HEK293 (cell line): ENCODE measurements at regions not wholly inside any gene's neighbourhood (a gene's known extent, or its start where the extent isn't known, plus 50 kb on each side); places are given as distances from the start of the nearest gene placed in this dataset.
A peak's percentile ranks its signal among the peaks of the same experiment; 100 is the strongest.

ENCODE experiments used
- CTCF ChIA-PET: fragments of 350-600 bp; formaldehyde crosslinking; extraction: SDS; loops from one replicate; lab custom pipeline; 2021; ENCODE audit warnings: antibody characterized with exemption; lab: Yijun Ruan, JAX
- POLR2A ChIA-PET: fragments of 300-600 bp; formaldehyde crosslinking; extraction: SDS; loops from one replicate; lab custom pipeline; 2020; ENCODE audit warnings: antibody characterized with exemption, inconsistent platforms; lab: Yijun Ruan, JAX
- H3K27ac ChIP-seq: fragments of 200-500 bp; sonication (Bioruptor generic); 2 replicates; pipeline ENCODE4 v1.5.1; 2014; ENCODE audit warnings: low read depth, low read length, control low read depth, inconsistent platforms; ENCODE audit errors: extremely low read depth
- H3K36me3 ChIP-seq, 2 experiments: fragments of 200-500 bp in 1 of 2; sonication (Bioruptor generic) in 1 of 2; 1 replicate in 1 of 2; 2 replicates in 1 of 2; pipeline ENCODE4 v1.5.1; 2014 to 2017; ENCODE audit warnings: inconsistent platforms in 2 of 2, low read length in 2 of 2; ENCODE audit not compliant: control insufficient read depth in 2 of 2, insufficient read depth in 1 of 2
- H3K4me1 ChIP-seq: fragments of 200-500 bp; sonication (Bioruptor generic); 2 replicates; pipeline ENCODE4 v1.5.1; 2014; ENCODE audit warnings: mild to moderate bottlenecking, low read length, inconsistent platforms; ENCODE audit not compliant: control insufficient read depth, insufficient read depth
- H3K4me3 ChIP-seq: 2 replicates; pipeline ENCODE4 v1.5.1; 2011; ENCODE audit warnings: low read depth, mild to moderate bottlenecking, control low read depth, low read length, moderate library complexity
- H3K9me3 ChIP-seq: fragments of 200-500 bp; sonication (Bioruptor generic); 2 replicates; pipeline ENCODE4 v1.5.1; 2014; ENCODE audit warnings: low read depth, low read length, inconsistent platforms; ENCODE audit not compliant: control insufficient read depth, insufficient read depth
- BCL11B ChIP-seq: fragments of 450-650 bp; formaldehyde crosslinking; IDR thresholded peaks from 2 replicates; pipeline ENCODE4 v1.5.1; 2016; ENCODE audit warnings: low read depth, missing biosample characterization, missing genetic modification characterization
- GFI1B ChIP-seq: fragments of 450-650 bp; formaldehyde crosslinking; IDR thresholded peaks from 2 replicates; pipeline ENCODE4 v1.5.1; 2016; ENCODE audit warnings: missing biosample characterization, missing genetic modification characterization
- GLIS1 ChIP-seq: fragments of 450-650 bp; formaldehyde crosslinking; IDR thresholded peaks from 2 replicates; pipeline ENCODE4 v1.5.1; 2016; ENCODE audit warnings: missing biosample characterization, missing genetic modification characterization
- IKZF3 ChIP-seq: fragments of 450-650 bp; IDR thresholded peaks from 2 replicates; pipeline ENCODE4 v1.5.0; 2018; ENCODE audit warnings: missing biosample characterization, mild to moderate bottlenecking, missing genetic modification characterization, moderate library complexity
- KLF9 ChIP-seq: fragments of 450-650 bp; formaldehyde crosslinking; IDR thresholded peaks from 2 replicates; pipeline ENCODE4 v1.5.1; 2016; ENCODE audit warnings: missing biosample characterization, missing genetic modification characterization, low read depth
- PRDM10 ChIP-seq: fragments of 450-650 bp; formaldehyde crosslinking; IDR thresholded peaks from 2 replicates; pipeline ENCODE4 v1.5.1; 2016; ENCODE audit warnings: missing biosample characterization, missing genetic modification characterization
- PRDM4 ChIP-seq: fragments of 450-650 bp; formaldehyde crosslinking; IDR thresholded peaks from 2 replicates; pipeline ENCODE4 v1.5.1; 2017; ENCODE audit warnings: missing biosample characterization, missing genetic modification characterization
- REPIN1 ChIP-seq: fragments of 450-650 bp; formaldehyde crosslinking; IDR thresholded peaks from 2 replicates; pipeline ENCODE4 v1.5.1; 2017; ENCODE audit warnings: missing biosample characterization, missing genetic modification characterization, low read depth
- SCRT2 ChIP-seq: fragments of 450-650 bp; formaldehyde crosslinking; IDR thresholded peaks from 2 replicates; pipeline ENCODE4 v1.5.1; 2016; ENCODE audit warnings: missing biosample characterization, missing genetic modification characterization
- ZFHX2 ChIP-seq: fragments of 450-650 bp; formaldehyde crosslinking; conservative IDR thresholded peaks from 2 replicates; pipeline ENCODE4 v1.5.1; 2016; ENCODE audit warnings: missing biosample characterization, missing genetic modification characterization
- ZNF121 ChIP-seq: fragments of 450-650 bp; formaldehyde crosslinking; IDR thresholded peaks from 2 replicates; pipeline ENCODE4 v1.5.1; 2016; ENCODE audit warnings: missing biosample characterization, missing genetic modification characterization
- ZNF155 ChIP-seq: fragments of 450-650 bp; formaldehyde crosslinking; IDR thresholded peaks from 2 replicates; pipeline ENCODE4 v1.5.1; 2016; ENCODE audit warnings: missing biosample characterization, missing genetic modification characterization
- ZNF366 ChIP-seq: fragments of 450-650 bp; formaldehyde crosslinking; conservative IDR thresholded peaks from 2 replicates; pipeline ENCODE4 v1.5.1; 2016; ENCODE audit warnings: missing biosample characterization, missing genetic modification characterization
- ZNF664 ChIP-seq: fragments of 450-650 bp; formaldehyde crosslinking; IDR thresholded peaks from 2 replicates; pipeline ENCODE4 v1.5.1; 2016; ENCODE audit warnings: missing biosample characterization, missing genetic modification characterization
- ZNF843 ChIP-seq: fragments of 450-650 bp; formaldehyde crosslinking; IDR thresholded peaks from 2 replicates; pipeline ENCODE4 v1.5.1; 2016; ENCODE audit warnings: missing biosample characterization, missing genetic modification characterization
- TF ChIP-seq, protein P1 (sequence below): fragments of 450-650 bp; formaldehyde crosslinking; IDR thresholded peaks from 2 replicates; pipeline ENCODE4 v1.5.1; 2017; ENCODE audit warnings: missing biosample characterization, missing genetic modification characterization
- TF ChIP-seq, protein P2 (sequence below): fragments of 450-650 bp; formaldehyde crosslinking; conservative IDR thresholded peaks from 2 replicates; pipeline ENCODE4 v1.5.1; 2016; ENCODE audit warnings: low read depth, missing biosample characterization, missing genetic modification characterization
- TF ChIP-seq, protein P3 (sequence below): fragments of 450-650 bp; formaldehyde crosslinking; IDR thresholded peaks from 2 replicates; pipeline ENCODE4 v1.5.1; 2016; ENCODE audit warnings: missing biosample characterization, missing genetic modification characterization, borderline replicate concordance

GRCh38 chr1:87842156-87842555, 513.5 kb downstream of the LMO4 start:
- TF ChIP-seq KLF9 (tag by site-specific recombination) = no peak
- TF ChIP-seq ZNF155 (tag by site-specific recombination) = no peak
- TF ChIP-seq, protein P1, sequence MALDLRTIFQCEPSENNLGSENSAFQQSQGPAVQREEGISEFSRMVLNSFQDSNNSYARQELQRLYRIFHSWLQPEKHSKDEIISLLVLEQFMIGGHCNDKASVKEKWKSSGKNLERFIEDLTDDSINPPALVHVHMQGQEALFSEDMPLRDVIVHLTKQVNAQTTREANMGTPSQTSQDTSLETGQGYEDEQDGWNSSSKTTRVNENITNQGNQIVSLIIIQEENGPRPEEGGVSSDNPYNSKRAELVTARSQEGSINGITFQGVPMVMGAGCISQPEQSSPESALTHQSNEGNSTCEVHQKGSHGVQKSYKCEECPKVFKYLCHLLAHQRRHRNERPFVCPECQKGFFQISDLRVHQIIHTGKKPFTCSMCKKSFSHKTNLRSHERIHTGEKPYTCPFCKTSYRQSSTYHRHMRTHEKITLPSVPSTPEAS = no peak
- Histone ChIP-seq H3K4me3 (no peak overlapping the region), H3K9me3 (no peaks in the 10 kb centered on the region), H3K4me1 (no peaks in the 10 kb centered on the region), H3K36me3 (no peaks in the 10 kb centered on the region), H3K27ac (no peak overlapping the region)
- ChIA-PET CTCF (interaction anchor here (0.8 kb wide), 1 partner anchor 111 kb away, joined by 3 read pairs; no protein-coding TSS in a partner anchor), POLR2A (no interaction called here)

DNA sequence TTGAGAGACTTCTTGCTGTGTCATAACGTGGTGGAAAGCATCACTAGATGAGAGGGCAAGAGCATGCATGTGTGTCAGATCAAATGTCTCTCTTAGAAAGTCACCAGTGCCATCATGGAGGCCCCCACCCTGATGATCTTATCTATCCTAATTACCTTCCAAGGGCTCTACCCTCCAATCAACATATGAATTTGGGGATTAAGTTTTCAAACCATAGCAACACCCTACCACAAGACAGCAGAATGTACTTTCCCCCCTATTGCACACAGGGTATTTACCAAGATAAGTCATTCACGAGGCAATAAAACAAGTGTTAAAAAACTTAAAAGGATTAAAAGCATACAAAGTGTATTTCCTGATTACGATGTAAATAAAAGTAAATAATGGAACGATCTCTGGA, 515.6 kb downstream of the LMO4 start:
- H3K27ac ChIP-seq = no peak overlapping the region
- H3K4me1 ChIP-seq = no peaks in the 10 kb centered on the region
- H3K9me3 ChIP-seq = no peaks in the 10 kb centered on the region
- no peak overlapping the region for H3K4me3 ChIP-seq
- ChIA-PET CTCF (no interaction called here), POLR2A (no interaction called here)
- TF ChIP-seq BCL11B (tag by site-specific recombination) = no peak
- TF ChIP-seq, protein P2, sequence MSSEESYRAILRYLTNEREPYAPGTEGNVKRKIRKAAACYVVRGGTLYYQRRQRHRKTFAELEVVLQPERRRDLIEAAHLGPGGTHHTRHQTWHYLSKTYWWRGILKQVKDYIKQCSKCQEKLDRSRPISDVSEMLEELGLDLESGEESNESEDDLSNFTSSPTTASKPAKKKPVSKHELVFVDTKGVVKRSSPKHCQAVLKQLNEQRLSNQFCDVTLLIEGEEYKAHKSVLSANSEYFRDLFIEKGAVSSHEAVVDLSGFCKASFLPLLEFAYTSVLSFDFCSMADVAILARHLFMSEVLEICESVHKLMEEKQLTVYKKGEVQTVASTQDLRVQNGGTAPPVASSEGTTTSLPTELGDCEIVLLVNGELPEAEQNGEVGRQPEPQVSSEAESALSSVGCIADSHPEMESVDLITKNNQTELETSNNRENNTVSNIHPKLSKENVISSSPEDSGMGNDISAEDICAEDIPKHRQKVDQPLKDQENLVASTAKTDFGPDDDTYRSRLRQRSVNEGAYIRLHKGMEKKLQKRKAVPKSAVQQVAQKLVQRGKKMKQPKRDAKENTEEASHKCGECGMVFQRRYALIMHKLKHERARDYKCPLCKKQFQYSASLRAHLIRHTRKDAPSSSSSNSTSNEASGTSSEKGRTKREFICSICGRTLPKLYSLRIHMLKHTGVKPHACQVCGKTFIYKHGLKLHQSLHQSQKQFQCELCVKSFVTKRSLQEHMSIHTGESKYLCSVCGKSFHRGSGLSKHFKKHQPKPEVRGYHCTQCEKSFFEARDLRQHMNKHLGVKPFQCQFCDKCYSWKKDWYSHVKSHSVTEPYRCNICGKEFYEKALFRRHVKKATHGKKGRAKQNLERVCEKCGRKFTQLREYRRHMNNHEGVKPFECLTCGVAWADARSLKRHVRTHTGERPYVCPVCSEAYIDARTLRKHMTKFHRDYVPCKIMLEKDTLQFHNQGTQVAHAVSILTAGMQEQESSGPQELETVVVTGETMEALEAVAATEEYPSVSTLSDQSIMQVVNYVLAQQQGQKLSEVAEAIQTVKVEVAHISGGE (tag by site-specific recombination) = no peak
- TF ChIP-seq KLF9 (tag by site-specific recombination) = no peak
- TF ChIP-seq REPIN1 = no peak
- TF ChIP-seq PRDM10 (tag by site-specific recombination) = no peak
- no peak for TF ChIP-seq ZNF664
- TF ChIP-seq ZNF121 (tag by site-specific recombination) = no peak
- TF ChIP-seq IKZF3 (tag by site-specific recombination) = no peak
- no peak for TF ChIP-seq ZNF366 (tag by site-specific recombination)
- no peak for TF ChIP-seq SCRT2 (tag by site-specific recombination)
- no peak for TF ChIP-seq GLIS1 (tag by site-specific recombination)
- no peaks in the 10 kb centered on the region for H3K36me3 ChIP-seq

GRCh38 chr1:87851490-87851889, 522.8 kb downstream of the LMO4 start:
- no peak overlapping the region for H3K4me3 ChIP-seq
- CTCF ChIA-PET = no interaction called here
- no peaks in the 10 kb centered on the region for H3K36me3 ChIP-seq
- peaks cover 21% of the 10 kb centered on the region for H3K4me1 ChIP-seq
- H3K27ac ChIP-seq = no peak overlapping the region
- H3K9me3 ChIP-seq = no peaks in the 10 kb centered on the region
- POLR2A ChIA-PET = no interaction called here
- TF ChIP-seq SCRT2 (tag by site-specific recombination) = no peak
- TF ChIP-seq, protein P3, sequence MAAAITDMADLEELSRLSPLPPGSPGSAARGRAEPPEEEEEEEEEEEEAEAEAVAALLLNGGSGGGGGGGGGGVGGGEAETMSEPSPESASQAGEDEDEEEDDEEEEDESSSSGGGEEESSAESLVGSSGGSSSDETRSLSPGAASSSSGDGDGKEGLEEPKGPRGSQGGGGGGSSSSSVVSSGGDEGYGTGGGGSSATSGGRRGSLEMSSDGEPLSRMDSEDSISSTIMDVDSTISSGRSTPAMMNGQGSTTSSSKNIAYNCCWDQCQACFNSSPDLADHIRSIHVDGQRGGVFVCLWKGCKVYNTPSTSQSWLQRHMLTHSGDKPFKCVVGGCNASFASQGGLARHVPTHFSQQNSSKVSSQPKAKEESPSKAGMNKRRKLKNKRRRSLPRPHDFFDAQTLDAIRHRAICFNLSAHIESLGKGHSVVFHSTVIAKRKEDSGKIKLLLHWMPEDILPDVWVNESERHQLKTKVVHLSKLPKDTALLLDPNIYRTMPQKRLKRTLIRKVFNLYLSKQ = no peak
- no peak for TF ChIP-seq ZFHX2 (tag by site-specific recombination)
- peak; percentile 67 for TF ChIP-seq ZNF843
- peak; percentile 46; the same call in 1 of the 2 replicates for TF ChIP-seq PRDM4
- peak; percentile 61; the same call in 1 of the 2 replicates for TF ChIP-seq GFI1B (tag by site-specific recombination)
